Stimulated activated naive CD8-positive, alpha-beta T cell treated with anti-CD3 and anti-CD28 coated beads, Interleukin-15, Interleukin-2, amounts not matched to agents 100 ng/mL and 50 ng/mL, for 24 hours (primary cell): ENCODE measurements at regions not wholly inside any gene's neighbourhood (a gene's known extent, or its start where the extent isn't known, plus 50 kb on each side); places are given as distances from the start of the nearest gene placed in this dataset.
"Not testable (repeated sequence)": the region's sequence is repeated elsewhere in the genome, so short reads cannot be mapped to it uniquely, and the experiment has no call there.

Experiments
- H3K27ac Mint-ChIP-seq: one replicate; pipeline ENCODE4 v1.8.0; 2021; ENCODE audit warnings: mild to moderate bottlenecking, mixed read lengths
- H3K27me3 Mint-ChIP-seq: one replicate; pipeline ENCODE4 v1.8.0; 2021; ENCODE audit warnings: mixed read lengths
- H3K36me3 Mint-ChIP-seq: one replicate; pipeline ENCODE4 v1.8.0; 2021; ENCODE audit warnings: low read depth, mixed read lengths
- H3K4me1 Mint-ChIP-seq: one replicate; pipeline ENCODE4 v1.8.0; 2021; ENCODE audit warnings: low read depth, mixed read lengths
- H3K4me3 Mint-ChIP-seq: one replicate; pipeline ENCODE4 v1.8.0; 2021; ENCODE audit warnings: mild to moderate bottlenecking, mixed read lengths
- H3K9me3 Mint-ChIP-seq: one replicate; pipeline ENCODE4 v1.8.0; 2021; ENCODE audit warnings: mixed read lengths

- no peaks in the 10 kb centered on the region for H3K27me3 Mint-ChIP-seq
- no peak overlapping the region for H3K4me3 Mint-ChIP-seq
- peaks cover 46% of the 10 kb centered on the region for H3K4me1 Mint-ChIP-seq
- peaks cover 4% of the 10 kb centered on the region for H3K9me3 Mint-ChIP-seq
- H3K36me3 Mint-ChIP-seq, result no peaks in the 10 kb centered on the region
- no peak overlapping the region for H3K27ac Mint-ChIP-seq
Observed at GRCh38 chr12:31794745-31795144, 65.9 kb upstream of the AMN1 start.

GRCh38 chr12:31791265-31791664, 62.4 kb upstream of the AMN1 start:
- not testable (repeated sequence) for H3K27ac Mint-ChIP-seq, H3K9me3 Mint-ChIP-seq, H3K27me3 Mint-ChIP-seq, H3K36me3 Mint-ChIP-seq, H3K4me3 Mint-ChIP-seq
- peaks cover 31% of the 10 kb centered on the region for H3K4me1 Mint-ChIP-seq

GRCh38 chr12:31790759-31791158, 61.9 kb upstream of the AMN1 start:
- no peak overlapping the region for H3K4me3 Mint-ChIP-seq

GRCh38 chr12:31785318-31785717, 56.5 kb upstream of the AMN1 start:
- H3K9me3 Mint-ChIP-seq, result peaks cover 12% of the 10 kb centered on the region
- H3K4me1 Mint-ChIP-seq, result peaks cover 24% of the 10 kb centered on the region
- no peaks in the 10 kb centered on the region for H3K27me3 Mint-ChIP-seq
- no peak overlapping the region for H3K27ac Mint-ChIP-seq
- H3K36me3 Mint-ChIP-seq, result peaks cover 10% of the 10 kb centered on the region
- H3K4me3 Mint-ChIP-seq, result no peak overlapping the region

More at GRCh38 chr12:31790759-31791158, 61.9 kb upstream of the AMN1 start:
- Mint-ChIP-seq H3K4me1 (peaks cover 32% of the 10 kb centered on the region), H3K9me3 (peaks cover 4% of the 10 kb centered on the region), H3K36me3 (no peaks in the 10 kb centered on the region), H3K27me3 (no peaks in the 10 kb centered on the region), H3K27ac (no peak overlapping the region)

GRCh38 chr12:31783996-31784645, 55.3 kb upstream of the AMN1 start:
- Mint-ChIP-seq H3K36me3 (peaks cover 10% of the 10 kb centered on the region), H3K4me3 (no peak overlapping the region), H3K4me1 (peaks cover 15% of the 10 kb centered on the region), H3K27ac (no peak overlapping the region), H3K9me3 (peaks cover 12% of the 10 kb centered on the region), H3K27me3 (no peaks in the 10 kb centered on the region)

- H3K36me3 Mint-ChIP-seq, result peaks cover 10% of the 10 kb centered on the region
- peaks cover 16% of the 10 kb centered on the region for H3K4me1 Mint-ChIP-seq
- no peaks in the 10 kb centered on the region for H3K27me3 Mint-ChIP-seq
- peaks cover 12% of the 10 kb centered on the region for H3K9me3 Mint-ChIP-seq
- H3K4me3 Mint-ChIP-seq, result no peak overlapping the region
- H3K27ac Mint-ChIP-seq, result no peak overlapping the region
Observed at GRCh38 chr12:31783556-31783955, 54.7 kb upstream of the AMN1 start.

GRCh38 chr12:31781894-31782540, 53.2 kb upstream of the AMN1 start:
- Mint-ChIP-seq H3K4me3 (no peak overlapping the region), H3K27me3 (no peaks in the 10 kb centered on the region), H3K27ac (no peak overlapping the region), H3K4me1 (peaks cover 18% of the 10 kb centered on the region), H3K9me3 (peaks cover 12% of the 10 kb centered on the region), H3K36me3 (peaks cover 10% of the 10 kb centered on the region)

GRCh38 chr12:31780096-31780495, 51.3 kb upstream of the AMN1 start:
- Mint-ChIP-seq H3K27me3 (no peaks in the 10 kb centered on the region), H3K9me3 (peaks cover 9% of the 10 kb centered on the region), H3K36me3 (peaks cover 6% of the 10 kb centered on the region), H3K27ac (no peak overlapping the region), H3K4me1 (peaks cover 8% of the 10 kb centered on the region), H3K4me3 (no peak overlapping the region)

- Mint-ChIP-seq H3K4me1 (peaks cover 10% of the 10 kb centered on the region), H3K9me3 (peaks cover 3% of the 10 kb centered on the region), H3K27me3 (no peaks in the 10 kb centered on the region), H3K36me3 (peaks cover 2% of the 10 kb centered on the region), H3K27ac (no peak overlapping the region), H3K4me3 (no peak overlapping the region)
Observed at GRCh38 chr12:31778687-31779086, 49.9 kb upstream of the AMN1 start.
